GM20000 (cell line): ENCODE measurements at regions not wholly inside any gene's neighbourhood (a gene's known extent, or its start where the extent isn't known, plus 50 kb on each side); places are given as distances from the start of the nearest gene placed in this dataset.

Source experiments
- DNase-seq: peaks from one replicate; pipeline ENCODE4 v3.0.0; 2012; ENCODE audit warnings: low spot score
- CTCF ChIP-seq: IDR thresholded peaks from 2 replicates; pipeline ENCODE4 v1.5.1; 2012; ENCODE audit warnings: mild to moderate bottlenecking, control low read depth; ENCODE audit errors: extremely low read depth, missing control alignments

GRCh38 chrX:5559386-5559785, 669.3 kb downstream of the NLGN4X start:
- TF ChIP-seq CTCF, result no peak
- no peak for DNase-seq

- TF ChIP-seq CTCF, result no peak
- no peak for DNase-seq
Observed at GRCh38 chrX:5549512-5549911, 679.2 kb downstream of the NLGN4X start.

- no peak for TF ChIP-seq CTCF
- no peak for DNase-seq
Observed at GRCh38 chrX:5537098-5537497, 691.6 kb downstream of the NLGN4X start.

- no peak for TF ChIP-seq CTCF
- DNase-seq, result no peak
Observed at GRCh38 chrX:5536261-5536660, 692.4 kb downstream of the NLGN4X start.

- no peak for TF ChIP-seq CTCF
- no peak for DNase-seq
Observed at GRCh38 chrX:5528057-5528456, 700.6 kb downstream of the NLGN4X start.

- no peak for TF ChIP-seq CTCF
- DNase-seq, result no peak
Observed at GRCh38 chrX:5526191-5526590, 702.5 kb downstream of the NLGN4X start.

- DNase-seq, result no peak
- TF ChIP-seq CTCF, result no peak
Observed at GRCh38 chrX:5490786-5491563, 737.7 kb downstream of the NLGN4X start.
